IMR-90 (cell line): ENCODE measurements at regions not wholly inside any gene's neighbourhood (a gene's known extent, or its start where the extent isn't known, plus 50 kb on each side); places are given as distances from the start of the nearest gene placed in this dataset.

ENCODE experiments used
- ATAC-seq: fragments of 200-7000 bp; cut with Tn5 transposase; 2 replicates; pipeline ENCODE4 v1.9.1; 2020; ENCODE audit warnings: low read depth, mild to moderate bottlenecking, moderate library complexity
- BruUV-seq: library from RNA; stranded (reverse); fragments of 400-500 nt; replicated peaks from 2 replicates; lab custom pipeline; 2021; lab: Mats Ljungman, UMichigan
- CTCF ChIA-PET: fragments of 300-600 bp; formaldehyde crosslinking; extraction: SDS; loops from one replicate; lab custom pipeline; 2021; ENCODE audit warnings: antibody characterized with exemption; lab: Yijun Ruan, JAX
- POLR2A ChIA-PET: fragments of 300-600 bp; sonication (Branson Sonifier 250); formaldehyde crosslinking; loops from one replicate; lab custom pipeline; 2022; ENCODE audit warnings: antibody characterized with exemption; ENCODE audit not compliant: unreplicated experiment; lab: Charles Lee
- DNase-seq: peaks from one replicate; pipeline ENCODE4 v3.0.0; 2013
- H2AFZ ChIP-seq: replicated peaks from 2 replicates; pipeline ENCODE3; 2013; ENCODE audit warnings: low read length, mild to moderate bottlenecking; ENCODE audit not compliant: poor library complexity
- H2AK5ac ChIP-seq: 2 replicates; pipeline ENCODE4 v1.6.1; 2013; ENCODE audit warnings: low read depth, low read length, inconsistent platforms
- H2AK9ac ChIP-seq: replicated peaks from 2 replicates; pipeline ENCODE3; 2013; ENCODE audit warnings: mild to moderate bottlenecking, low read depth, low read length, moderate library complexity; ENCODE audit not compliant: poor library complexity
- H2BK120ac ChIP-seq: 2 replicates; pipeline ENCODE4 v1.6.1; 2013; ENCODE audit warnings: low read depth, low read length, inconsistent platforms
- H2BK15ac ChIP-seq: 3 replicates; pipeline ENCODE4 v1.6.1; 2013; ENCODE audit warnings: low read depth, low read length, inconsistent platforms
- H2BK20ac ChIP-seq: 2 replicates; pipeline ENCODE4 v1.6.1; 2013; ENCODE audit warnings: low read depth, mild to moderate bottlenecking, inconsistent platforms, low read length, moderate library complexity
- H2BK5ac ChIP-seq: 2 replicates; pipeline ENCODE4 v1.6.1; 2013; ENCODE audit warnings: mild to moderate bottlenecking, low read depth, low read length, inconsistent platforms; ENCODE audit not compliant: poor library complexity, severe bottlenecking
- H3K14ac ChIP-seq: replicated peaks from 2 replicates; pipeline ENCODE4 v1.6.1; 2013; ENCODE audit warnings: low read depth, low read length, inconsistent platforms
- H3K18ac ChIP-seq: 2 replicates; pipeline ENCODE4 v1.6.1; 2013; ENCODE audit warnings: low read depth, low read length, control low read depth
- H3K23ac ChIP-seq: 2 replicates; pipeline ENCODE4 v1.6.1; 2013; ENCODE audit warnings: low read depth, low read length, inconsistent platforms
- H3K27ac ChIP-seq: 2 replicates; pipeline ENCODE4 v1.5.1; 2013; ENCODE audit warnings: mild to moderate bottlenecking, control low read depth, low read length; ENCODE audit not compliant: insufficient read depth
- H3K27me3 ChIP-seq: 2 replicates; pipeline ENCODE4 v1.6.1; 2013; ENCODE audit warnings: low read length; ENCODE audit not compliant: control insufficient read depth, insufficient read depth
- H3K36me3 ChIP-seq: 2 replicates; pipeline ENCODE4 v1.6.1; 2013; ENCODE audit warnings: low read length, mixed read lengths; ENCODE audit not compliant: control insufficient read depth, insufficient read depth
- H3K4ac ChIP-seq: 2 replicates; pipeline ENCODE4 v1.6.1; 2013; ENCODE audit warnings: low read depth, low read length, inconsistent platforms
- H3K4me1 ChIP-seq: 2 replicates; pipeline ENCODE4 v1.6.1; 2013; ENCODE audit warnings: low read length, mixed read lengths; ENCODE audit not compliant: control insufficient read depth, insufficient read depth
- H3K4me2 ChIP-seq: 2 replicates; pipeline ENCODE4 v1.6.1; 2013; ENCODE audit warnings: low read depth, mild to moderate bottlenecking, control low read depth, low read length, moderate library complexity
- H3K4me3 ChIP-seq: 2 replicates; pipeline ENCODE4 v1.5.1; 2013; ENCODE audit warnings: low read depth, mild to moderate bottlenecking, control low read depth, low read length, moderate library complexity; ENCODE audit not compliant: insufficient read depth
- H3K56ac ChIP-seq: 2 replicates; pipeline ENCODE4 v1.6.1; 2013; ENCODE audit warnings: low read length, inconsistent platforms; ENCODE audit not compliant: insufficient read depth; ENCODE audit errors: extremely low read depth
- H3K79me1 ChIP-seq, 2 experiments: 2 replicates each; pipeline ENCODE4 v1.6.1; 2013; ENCODE audit warnings: low read length in 2 of 2, inconsistent platforms in 1 of 2, low read depth in 1 of 2
- H3K9ac ChIP-seq: 2 replicates; pipeline ENCODE4 v1.6.1; 2013; ENCODE audit warnings: low read depth, low read length, control low read depth
- H3K9me1 ChIP-seq: 2 replicates; pipeline ENCODE4 v1.6.1; 2013; ENCODE audit warnings: low read length, inconsistent platforms; ENCODE audit not compliant: insufficient read depth
- H3K9me3 ChIP-seq: 2 replicates; pipeline ENCODE4 v1.6.1; 2013; ENCODE audit warnings: low read length; ENCODE audit not compliant: control insufficient read depth, insufficient read depth
- H4K20me1 ChIP-seq: 2 replicates; pipeline ENCODE4 v1.6.1; 2013; ENCODE audit warnings: low read length, inconsistent platforms; ENCODE audit not compliant: insufficient read depth
- H4K5ac ChIP-seq: 2 replicates; pipeline ENCODE4 v1.6.1; 2013; ENCODE audit warnings: mild to moderate bottlenecking, low read depth, low read length, control low read depth
- H4K8ac ChIP-seq, 2 experiments: 2 replicates each; pipeline ENCODE4 v1.6.1; 2013; ENCODE audit warnings: low read depth in 2 of 2, low read length in 2 of 2, control low read depth in 1 of 2, inconsistent platforms in 1 of 2
- H4K91ac ChIP-seq: 2 replicates; pipeline ENCODE4 v1.6.1; 2013; ENCODE audit warnings: low read depth, low read length, inconsistent platforms; ENCODE audit not compliant: insufficient read depth
- BHLHE40 ChIP-seq: fragments of 150-350 bp; IDR thresholded peaks from 2 replicates; pipeline ENCODE4 v1.6.1; 2016; ENCODE audit warnings: mild to moderate bottlenecking, low read depth, low read length
- FOS ChIP-seq: fragments of 150-350 bp; IDR thresholded peaks from 2 replicates; pipeline ENCODE4 v1.6.1; 2016; ENCODE audit warnings: low read depth, low read length
- MAZ ChIP-seq: IDR thresholded peaks from 2 replicates; pipeline ENCODE4 v1.6.1; 2012; ENCODE audit warnings: low read depth, mild to moderate bottlenecking, low read length, improper control_type of control experiment, moderate library complexity, borderline replicate concordance
- NFE2L2 ChIP-seq: fragments of 150-350 bp; IDR thresholded peaks from 2 replicates; pipeline ENCODE4 v1.6.1; 2016; ENCODE audit warnings: low read depth, mild to moderate bottlenecking, low read length
- RAD21 ChIP-seq: IDR thresholded peaks from 2 replicates; pipeline ENCODE4 v1.6.1; 2012; ENCODE audit warnings: low read length, improper control_type of control experiment
- RCOR1 ChIP-seq: IDR thresholded peaks from 2 replicates; pipeline ENCODE4 v1.6.1; 2012; ENCODE audit warnings: mild to moderate bottlenecking, low read length, improper control_type of control experiment; ENCODE audit not compliant: insufficient replicate concordance
- WGBS, 2 experiments: methylation state at CpG; one replicate each; pipeline versions ENCODE4 v1.1.5 to v1.1.7; 2013; ENCODE audit warnings: missing lambda C conversion rate in 2 of 2; ENCODE audit not compliant: insufficient read length in 1 of 2; ENCODE audit errors: extremely low coverage in 2 of 2; 5-methylcytosine and 5-hydroxymethylcytosine counted together
- dilution Hi-C: fragments of 300-500 bp; cut with HindIII; formaldehyde crosslinking; loops from one replicate; pipeline ENCODE4 v1.14.3; 2018; ENCODE audit warnings: low sequenced_read_pairs; ENCODE audit not compliant: unreplicated experiment
- in situ Hi-C: fragments of 300-500 bp; cut with MboI; formaldehyde crosslinking; loops from 3 replicates; pipeline ENCODE4 v1.14.3; 2019; ENCODE audit warnings: low sequenced_read_pairs, inconsistent platforms, mixed read lengths
- intact Hi-C: fragments of 100-400 bp; cut with micrococcal nuclease; formaldehyde crosslinking; loops from 2 replicates; pipeline ENCODE4 v1.10.0; 2022

DNA sequence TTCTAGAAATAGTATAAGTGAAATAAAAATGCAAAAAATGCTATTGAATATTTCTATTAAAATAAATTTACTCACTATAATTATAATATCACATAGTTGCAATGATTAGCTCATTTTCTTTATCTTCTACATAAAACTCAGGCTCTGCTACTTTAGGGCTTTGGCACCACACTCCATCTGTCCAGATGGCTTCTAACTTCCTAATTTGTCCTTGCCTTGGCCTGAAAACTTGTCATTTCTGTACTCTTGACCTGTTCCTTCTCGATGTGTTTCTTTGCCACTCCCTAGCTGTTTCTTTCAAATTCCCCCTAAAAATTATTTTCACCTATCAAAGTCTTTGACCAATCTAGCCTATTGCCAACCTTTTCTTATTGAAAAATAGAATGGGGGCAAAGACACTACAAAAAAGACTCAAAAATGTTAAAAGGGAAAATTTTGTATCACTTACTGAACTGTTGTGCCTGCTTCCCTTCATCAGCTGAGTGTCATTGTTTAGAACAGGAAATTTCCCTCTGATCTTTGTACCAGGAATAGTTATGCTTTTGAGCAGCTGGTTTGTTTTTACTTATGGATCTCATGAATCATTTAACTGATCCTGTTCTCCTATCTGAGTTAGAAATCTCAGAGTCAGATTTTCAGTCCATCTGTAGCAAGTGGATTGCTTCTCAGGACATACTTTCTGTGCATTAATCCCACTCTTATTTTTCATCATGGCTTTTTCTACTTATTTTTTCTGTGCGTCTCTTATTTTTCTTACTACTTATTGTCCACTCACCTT lies 279.2 kb upstream of the CNR1 start:
- Histone ChIP-seq H3K4me2 (no peak overlapping the region), H3K9me1 (no peaks in the 10 kb centered on the region), H3K27ac (no peak overlapping the region), H3K4me1 (no peaks in the 10 kb centered on the region), H4K8ac (no peak overlapping the region), H2AFZ (no peak overlapping the region), H2AK5ac (no peak overlapping the region), H3K36me3 (no peaks in the 10 kb centered on the region), H3K9me3 (no peaks in the 10 kb centered on the region), H2BK5ac (no peak overlapping the region), H3K4me3 (no peak overlapping the region), H2BK20ac (no peak overlapping the region), H4K5ac (no peak overlapping the region), H2BK15ac (no peak overlapping the region), H3K18ac (no peak overlapping the region), H3K79me1 (no peaks in the 10 kb centered on the region), H3K23ac (no peak overlapping the region), H3K56ac (no peak overlapping the region), H3K27me3 (no peaks in the 10 kb centered on the region), H3K14ac (no peak overlapping the region), H3K9ac (no peak overlapping the region), H4K91ac (no peak overlapping the region), H2BK120ac (no peak overlapping the region), H2AK9ac (no peak overlapping the region), H4K20me1 (no peaks in the 10 kb centered on the region), H3K4ac (no peak overlapping the region)
- intact Hi-C loops: no loop called here
- no CpG with 5 or more reads among the region's 2 CpGs for WGBS, 2 experiments
- CTCF ChIA-PET: no interaction called here
- no TSS peak for BruUV-seq
- ATAC-seq (no peak), DNase-seq (no peak)
- TF ChIP-seq RCOR1: no peak
- TF ChIP-seq FOS: no peak
- TF ChIP-seq RAD21: no peak
- TF ChIP-seq NFE2L2: no peak
- no peak for TF ChIP-seq MAZ
- no peak for TF ChIP-seq BHLHE40
- POLR2A ChIA-PET: no interaction called here
- in situ Hi-C loops: no loop called here
- dilution Hi-C loops: no loop called here
